Left hindlimb (tissue), 1 donor: ENCODE measurements at regions not wholly inside any gene's neighbourhood (a gene's known extent, or its start where the extent isn't known, plus 50 kb on each side); places are given as distances from the start of the nearest gene placed in this dataset.

Source experiments
- DNase-seq: peaks from one replicate; pipeline ENCODE4 v3.0.0-alpha.2; 2018

DNA sequence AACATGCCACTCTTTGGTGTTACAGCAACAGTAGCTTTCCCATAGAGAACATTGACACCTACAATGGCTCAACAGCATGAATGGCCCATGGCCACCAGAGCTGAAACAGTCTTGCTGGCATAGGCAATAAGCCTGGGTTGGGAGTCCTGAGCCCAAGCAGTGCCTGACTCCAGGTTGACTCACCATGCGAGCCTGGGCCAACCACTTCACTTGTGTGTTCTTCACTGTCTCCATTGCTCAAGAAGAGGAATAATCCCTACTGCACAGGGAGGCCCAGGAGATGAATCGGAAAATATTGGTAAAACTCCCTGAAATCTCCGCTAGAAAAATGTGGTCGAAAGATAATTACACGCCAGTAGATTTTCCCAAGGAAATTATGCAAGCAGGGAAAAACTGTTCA, 89.2 kb upstream of the INHBA start:
- DNase-seq, result no peak

DNA sequence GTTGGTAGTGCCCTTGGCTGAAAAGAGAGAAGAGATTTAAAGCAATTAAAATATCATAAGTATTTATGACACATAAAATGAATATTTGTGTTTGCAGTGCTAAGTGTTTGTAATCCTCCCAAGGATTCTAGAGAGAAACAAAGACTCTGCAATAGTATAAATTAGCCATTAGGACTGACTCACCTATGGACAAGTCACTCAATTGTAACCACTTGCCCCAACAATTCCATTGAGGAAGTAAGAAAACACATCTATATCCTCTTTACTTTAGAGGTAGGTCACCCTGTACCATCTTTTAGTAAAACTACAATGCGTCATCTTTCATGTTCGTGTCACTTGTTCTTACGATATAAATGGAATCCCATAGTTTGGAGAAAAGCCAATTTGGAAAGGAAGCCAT, 85.7 kb upstream of the INHBA start:
- DNase-seq, result no peak

DNA sequence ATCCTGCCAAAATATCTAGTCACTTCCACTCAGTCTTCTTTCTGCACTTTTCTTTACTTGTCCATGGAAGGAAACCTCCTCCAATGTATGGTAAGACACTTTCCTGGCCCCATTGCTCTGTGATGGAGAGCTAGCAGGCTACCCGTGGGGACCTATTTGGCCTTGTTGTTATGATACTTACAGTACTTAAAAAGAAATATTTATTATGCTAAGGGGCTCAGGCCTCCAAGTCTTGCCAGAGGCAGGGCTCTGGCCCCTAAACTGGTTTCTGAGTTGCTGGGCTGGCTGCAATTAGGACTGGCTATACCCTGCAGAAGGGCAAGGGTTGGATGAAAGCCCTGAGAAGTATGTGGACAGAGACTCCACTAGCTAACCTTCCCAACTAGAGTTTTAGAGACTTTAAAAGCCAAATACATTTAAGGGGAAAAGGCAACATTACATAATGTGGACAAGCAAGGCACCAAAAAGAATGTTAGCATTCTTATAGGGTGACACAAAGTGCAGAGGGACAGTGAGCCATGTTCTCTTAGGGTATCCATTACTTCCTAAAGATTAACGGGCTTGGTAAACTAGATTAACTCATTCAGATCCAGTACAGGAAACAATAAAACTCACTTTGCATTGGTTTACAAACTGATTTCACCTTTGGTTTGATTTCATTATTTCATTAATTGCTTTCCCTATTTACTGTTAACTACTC, 84.9 kb upstream of the INHBA start:
- DNase-seq, result no peak

DNA sequence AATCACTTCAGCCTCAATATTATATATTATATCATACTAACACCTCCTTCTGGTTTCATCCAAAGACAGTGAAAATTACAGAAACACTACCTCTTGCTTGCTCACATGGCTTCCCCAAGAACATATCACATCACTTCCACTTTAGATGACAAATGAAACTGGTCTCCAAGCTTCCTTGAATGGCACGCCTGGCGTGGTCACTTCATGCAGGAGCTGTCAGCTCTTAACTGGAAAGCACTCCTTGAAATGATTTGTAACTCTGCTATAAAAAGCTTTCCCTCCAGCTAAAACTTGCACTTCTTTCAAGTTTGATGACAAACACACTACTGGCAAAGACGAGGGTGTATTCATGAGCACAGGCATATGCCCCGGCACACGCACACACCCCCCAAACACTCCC, 84.1 kb upstream of the INHBA start:
- DNase-seq, result no peak

DNA sequence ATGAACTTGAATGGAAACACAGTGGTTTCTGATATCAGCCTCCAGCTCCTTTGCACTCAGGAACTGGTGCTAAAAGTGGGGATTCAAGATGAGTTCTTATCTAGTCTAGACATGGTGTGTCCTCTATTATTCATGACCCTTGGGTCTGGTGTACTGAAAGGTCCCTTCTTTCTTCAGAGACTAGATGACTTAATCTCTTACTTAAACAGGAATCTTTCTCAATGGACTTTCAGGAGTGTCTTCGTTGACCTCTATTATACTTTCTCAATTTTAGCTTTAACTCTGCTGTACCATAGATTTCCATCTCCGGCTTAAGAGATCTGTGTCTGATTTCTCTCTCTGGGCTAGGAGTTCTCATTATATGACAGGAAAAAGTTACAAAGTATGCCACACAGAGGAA, 83.5 kb upstream of the INHBA start:
- DNase-seq, result no peak

DNA sequence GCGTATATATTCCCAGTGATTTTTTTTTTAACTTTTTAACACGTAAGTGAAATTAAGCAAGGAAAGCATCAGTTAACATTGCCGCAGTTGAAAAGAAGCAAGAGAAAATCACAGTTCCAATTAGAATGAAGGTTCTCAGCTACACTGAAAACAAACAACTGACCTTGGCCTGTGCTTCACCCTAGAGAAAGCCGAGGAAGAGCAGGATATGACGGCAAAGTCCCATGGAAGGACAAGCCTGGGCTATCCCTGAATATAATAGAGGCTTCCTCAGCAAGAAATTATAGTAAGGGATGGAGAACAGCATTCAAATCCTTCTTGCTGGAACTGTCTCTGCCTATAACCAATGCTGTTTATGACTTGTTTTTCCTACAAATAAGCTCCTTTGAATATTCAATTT, 83.0 kb upstream of the INHBA start:
- DNase-seq, result no peak

DNA sequence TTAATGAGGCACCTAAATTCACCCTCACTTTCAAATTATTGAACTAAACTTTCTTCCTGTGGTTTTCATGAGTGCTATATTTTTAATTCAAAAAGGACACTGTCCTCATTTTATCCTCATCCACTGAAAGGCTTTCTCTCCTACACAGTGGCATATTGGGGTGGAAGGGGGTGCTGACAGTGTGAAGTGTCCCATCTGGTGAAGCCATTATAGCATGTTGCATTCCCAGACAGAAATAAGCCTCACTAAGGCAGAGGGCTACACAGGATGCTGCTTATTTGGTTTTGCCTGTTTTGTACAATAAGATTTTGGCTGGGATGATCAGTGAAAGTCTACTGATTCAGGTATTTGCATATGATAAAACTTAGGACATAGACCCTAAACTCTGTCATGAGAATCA, 82.4 kb upstream of the INHBA start:
- DNase-seq, result no peak

DNA sequence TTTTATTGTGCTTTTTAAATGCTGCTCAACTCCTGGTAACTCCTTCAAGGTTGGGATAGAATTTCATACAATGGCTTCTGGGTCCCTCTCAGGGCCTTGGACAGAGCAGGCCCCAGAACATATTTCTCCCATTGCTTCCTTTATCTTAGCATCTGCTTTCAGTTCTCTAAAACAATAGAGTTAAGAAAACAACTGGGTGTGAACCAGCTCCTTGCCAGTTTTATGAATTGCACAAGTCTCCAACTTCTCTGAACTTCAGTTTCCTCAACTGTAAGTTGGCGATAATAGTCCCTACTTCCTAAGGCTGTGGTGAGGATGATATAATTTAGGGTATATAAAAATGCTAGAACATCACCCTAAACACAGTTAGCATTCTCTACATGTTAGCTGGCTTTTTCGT, 77.0 kb upstream of the INHBA start:
- no peak for DNase-seq

DNA sequence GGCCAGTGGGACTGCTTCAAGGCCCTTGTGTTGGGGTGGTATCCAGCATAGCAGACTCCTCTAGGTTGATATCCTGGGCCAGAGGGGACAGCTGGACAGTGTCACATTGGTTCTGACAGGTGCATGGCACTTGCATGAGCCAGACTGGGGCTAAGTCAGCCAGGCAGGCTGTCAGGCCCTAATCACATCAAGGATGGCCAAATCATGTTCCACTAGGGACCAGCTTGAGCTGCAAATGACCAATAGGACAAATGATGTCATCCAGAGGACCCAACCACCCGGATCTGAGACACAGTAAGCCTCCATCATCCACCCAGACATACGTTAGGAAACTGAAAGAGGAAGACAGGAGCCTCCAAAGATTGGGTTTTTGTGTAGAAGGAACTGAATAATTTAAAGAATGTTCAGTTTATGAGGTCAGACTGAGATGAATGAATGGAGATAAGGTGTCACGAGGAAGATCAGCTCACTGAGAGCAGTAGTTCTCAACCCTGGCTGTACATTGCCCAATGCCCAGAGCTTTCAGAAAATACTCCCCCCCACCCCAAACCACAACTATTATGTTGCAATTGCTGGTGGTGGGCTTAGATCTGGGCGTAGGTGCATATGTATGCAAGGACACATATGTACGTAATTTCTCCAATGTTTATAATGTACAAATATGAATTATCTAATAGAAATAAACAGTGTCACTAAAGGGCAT, 75.2 kb upstream of the INHBA start:
- DNase-seq, result no peak

DNA sequence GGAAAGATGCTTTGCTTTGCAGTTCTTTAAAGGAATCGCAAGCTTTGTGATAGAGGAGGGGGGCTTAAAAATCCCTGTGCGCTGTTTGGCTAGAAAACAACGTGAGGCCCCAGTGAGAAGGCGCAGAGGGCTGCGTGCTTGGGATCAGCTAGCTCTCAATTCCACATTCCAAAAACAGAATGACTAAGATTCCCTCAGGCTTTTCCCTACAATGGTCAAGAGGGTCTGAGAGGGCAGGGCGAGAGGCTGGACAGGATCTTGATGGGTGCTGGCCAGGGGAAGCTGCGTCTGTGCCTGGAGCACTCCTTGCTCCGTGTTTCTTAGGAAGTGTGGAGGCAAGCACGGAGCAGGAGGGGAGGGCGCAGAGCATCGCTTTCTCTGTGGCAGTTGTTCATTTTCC, 72.1 kb upstream of the INHBA start:
- DNase-seq, result no peak

DNA sequence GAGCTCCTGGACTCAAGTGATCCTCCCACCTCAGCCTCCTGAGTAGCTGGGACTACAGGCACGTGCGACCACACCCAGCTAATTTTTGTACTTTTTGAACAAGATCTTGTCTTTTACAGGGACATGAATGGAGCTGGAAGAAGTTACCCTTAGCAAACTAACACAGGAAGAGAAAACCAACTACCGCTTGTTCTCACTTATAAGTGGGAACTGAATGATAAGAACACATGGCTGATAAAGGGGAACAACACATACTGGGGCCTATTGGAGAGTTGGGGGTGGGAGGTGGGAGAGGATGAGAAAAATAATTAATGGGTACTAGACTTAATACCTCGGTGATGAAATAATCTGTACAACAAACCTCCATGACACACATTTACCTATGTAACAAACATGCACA, 70.9 kb upstream of the INHBA start:
- no peak for DNase-seq

DNA sequence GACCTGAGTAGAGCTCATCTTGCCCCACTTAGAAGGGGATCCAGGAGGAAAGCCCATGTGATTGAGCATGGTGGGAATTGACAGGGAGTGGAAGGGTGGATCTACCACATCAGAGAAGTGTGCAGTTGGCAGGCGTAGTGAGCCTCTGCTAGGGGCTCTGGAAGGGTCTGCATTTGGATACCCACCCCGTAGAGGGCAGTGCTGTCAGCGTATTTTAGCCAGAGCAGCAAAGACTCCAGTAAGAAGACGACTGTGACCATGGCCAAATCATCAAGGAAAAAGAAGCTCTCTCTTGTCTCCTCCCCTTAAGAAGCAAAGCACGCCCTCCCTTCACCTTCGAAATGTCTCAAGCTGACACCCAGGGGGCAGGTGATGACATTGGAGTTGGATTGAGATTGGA, 68.8 kb upstream of the INHBA start:
- DNase-seq, result no peak

DNA sequence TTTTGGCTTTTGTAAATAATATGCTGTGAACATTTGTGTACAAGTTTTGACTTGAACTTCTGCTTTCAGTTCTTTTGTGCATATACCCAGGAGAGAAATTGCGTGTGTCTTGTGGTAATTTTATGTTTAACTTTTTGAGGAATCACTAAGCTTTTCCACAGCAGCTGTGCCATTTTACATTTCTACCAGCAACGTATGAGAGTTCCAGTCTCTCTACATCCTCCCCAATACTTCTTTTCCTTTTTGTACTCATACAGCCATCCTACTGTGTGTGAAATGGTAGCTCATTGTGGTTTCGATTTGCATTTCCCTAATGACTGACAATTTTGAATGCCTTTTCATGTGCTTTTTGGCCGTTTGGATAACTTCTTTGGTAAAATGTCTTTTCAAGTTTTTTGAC, 66.3 kb upstream of the INHBA start:
- no peak for DNase-seq

DNA sequence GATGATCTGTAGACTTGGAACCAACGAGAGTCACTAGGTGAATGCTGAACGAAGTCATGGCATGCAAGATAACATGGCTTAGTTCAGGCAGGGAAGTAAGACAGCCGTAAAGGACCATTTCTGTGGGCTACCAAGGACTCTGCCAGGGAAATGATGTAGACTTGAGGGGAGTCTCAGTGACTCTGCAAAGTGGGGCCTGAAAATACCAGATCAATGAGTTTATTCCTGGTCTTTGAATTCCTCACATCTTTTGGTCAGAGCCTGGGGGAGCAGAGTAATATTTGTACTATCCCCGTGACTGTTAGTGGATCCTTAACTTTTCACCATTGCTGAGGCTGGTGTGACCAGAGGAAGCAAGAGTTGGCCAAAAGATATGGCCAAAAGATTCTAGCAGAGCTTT, 60.7 kb upstream of the INHBA start:
- DNase-seq, result no peak

DNA sequence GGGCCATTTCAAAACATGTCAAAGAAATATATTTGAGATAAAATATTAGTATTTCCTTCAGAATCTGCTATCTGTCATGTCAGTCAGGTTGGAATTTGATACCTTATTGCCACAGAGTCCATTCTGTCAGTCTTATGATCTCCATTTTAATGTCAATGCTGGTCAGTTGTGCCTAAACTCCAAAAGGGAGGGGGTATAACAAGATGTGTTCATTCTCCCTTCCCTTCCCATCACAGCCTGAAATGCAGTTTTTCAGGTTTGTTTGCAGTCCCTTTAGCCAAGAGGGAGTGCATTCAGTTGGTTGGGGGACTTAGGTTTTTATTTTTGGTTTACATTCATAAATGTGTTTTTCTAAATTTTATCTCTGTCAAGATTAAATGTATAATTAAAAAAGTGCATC, 59.8 kb upstream of the INHBA start:
- DNase-seq, result no peak

DNA sequence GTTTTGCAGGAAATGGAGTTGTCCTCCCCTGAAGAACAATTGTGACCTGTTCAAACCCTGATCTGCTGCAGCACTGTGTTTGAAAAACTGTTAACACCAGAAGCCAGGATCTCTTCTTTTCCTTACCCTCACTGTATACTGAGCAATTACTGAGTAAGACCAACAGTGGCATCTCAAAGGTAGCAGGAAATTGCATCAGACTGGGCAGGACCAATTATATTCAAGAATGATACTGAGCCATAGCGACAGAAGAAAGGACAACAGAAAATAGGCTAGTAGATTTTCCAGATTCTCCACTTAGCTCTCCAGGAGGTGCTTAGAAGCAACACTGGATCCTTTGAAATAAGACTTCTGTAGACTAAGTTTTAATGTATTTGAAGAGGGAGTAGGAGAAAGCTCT, 57.4 kb upstream of the INHBA start:
- no peak for DNase-seq

DNA sequence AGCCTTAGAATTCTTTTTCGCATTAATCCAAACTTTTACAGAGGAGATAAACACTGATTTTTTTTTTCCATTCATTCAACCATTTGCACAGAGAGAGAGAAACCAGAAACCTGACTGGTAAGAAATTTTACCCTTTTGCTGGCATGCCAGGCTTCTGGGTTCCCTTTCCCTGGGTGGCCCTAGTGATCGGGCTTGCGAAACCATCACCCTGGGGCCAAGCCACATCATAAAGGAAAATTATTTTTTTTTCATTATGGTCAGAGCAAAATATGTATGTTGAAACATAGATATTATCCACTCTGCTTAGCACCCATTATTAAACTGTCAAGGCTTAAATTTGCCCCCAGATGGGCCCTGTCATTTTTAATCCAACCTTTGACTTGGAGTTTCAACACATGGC, 55.4 kb upstream of the INHBA start:
- DNase-seq, result no peak

DNA sequence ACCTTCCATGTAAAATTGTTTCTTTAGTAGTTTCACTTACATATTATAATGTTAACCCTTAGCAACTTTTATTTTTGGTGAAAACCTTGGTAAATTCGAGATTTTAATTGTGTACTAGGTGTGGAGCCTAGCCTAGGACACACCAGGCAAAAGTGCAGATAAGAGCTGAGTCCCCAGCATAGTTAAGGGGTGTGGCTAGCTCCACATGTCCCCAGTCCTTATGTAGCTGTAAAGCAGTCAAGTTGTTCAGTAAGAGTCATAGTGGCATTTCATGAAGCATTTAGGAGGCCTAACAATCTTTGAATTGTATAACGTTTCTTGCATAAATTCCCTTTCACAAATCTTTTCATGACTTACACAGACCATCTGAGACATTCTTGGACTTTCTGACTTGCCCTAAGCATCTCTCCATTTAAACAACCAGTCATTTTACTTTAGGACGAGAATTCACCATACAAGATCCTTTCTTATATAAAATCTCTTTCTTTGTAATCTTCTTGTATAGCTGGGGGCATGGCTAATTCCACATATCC, 53.8 kb upstream of the INHBA start:
- DNase-seq, result no peak

DNA sequence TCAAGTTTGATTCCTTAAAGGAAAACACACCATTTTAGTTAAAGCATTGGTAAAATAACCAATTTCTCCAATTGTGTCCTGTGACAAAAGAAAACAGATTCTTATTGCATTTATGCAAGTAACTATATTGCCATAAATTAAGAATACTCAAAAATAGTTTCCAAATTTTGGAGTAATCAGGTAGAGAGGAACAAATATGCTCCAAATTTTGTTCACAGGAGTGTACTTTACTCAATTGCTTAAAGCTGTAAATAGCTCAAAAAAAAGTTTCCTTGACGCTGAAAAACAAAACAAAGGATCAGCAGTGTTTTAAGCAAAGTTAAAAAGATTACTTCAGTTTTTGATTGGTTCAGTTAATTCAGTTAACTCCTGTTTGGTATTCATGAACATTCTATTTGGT, 52.2 kb upstream of the INHBA start:
- DNase-seq, result no peak

DNA sequence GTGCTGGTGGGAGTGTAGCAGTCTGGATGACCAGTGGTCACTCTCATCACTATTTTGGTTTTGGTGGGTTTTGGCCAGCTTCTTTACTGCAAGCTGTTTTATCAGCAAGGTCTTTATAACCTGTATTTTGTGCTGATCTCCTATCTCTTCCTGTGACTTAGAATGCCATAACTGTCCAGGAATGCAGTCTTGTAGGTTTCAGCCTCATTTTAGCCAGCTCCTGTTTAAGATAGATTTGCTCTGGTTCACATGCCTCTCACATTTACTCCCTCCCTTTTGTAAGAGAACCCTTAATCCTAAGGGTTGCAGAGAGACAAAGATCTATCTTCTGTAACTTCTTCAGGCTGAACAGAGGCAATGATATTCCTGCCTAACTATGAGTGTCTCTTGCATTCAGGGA, 51.2 kb upstream of the INHBA start:
- DNase-seq, result no peak
